HL-60 (cell line): ENCODE measurements at regions not wholly inside any gene's neighbourhood (a gene's known extent, or its start where the extent isn't known, plus 50 kb on each side); places are given as distances from the start of the nearest gene placed in this dataset.

Experiments used
- DNase-seq, 2 experiments: peaks; one replicate each; pipeline ENCODE4 v3.0.0-alpha.2; 2010 to 2020; ENCODE audit warnings: low read depth in 1 of 2, low spot score in 1 of 2
- H3K27ac ChIP-seq: fragments of 250-450 bp; sonication (Bioruptor Pico); replicated peaks from 2 replicates; pipeline ENCODE4 v1.5.1; 2020; ENCODE audit warnings: mild to moderate bottlenecking, moderate library complexity
- H3K27me3 ChIP-seq: fragments of 250-450 bp; sonication (Bioruptor Pico); 2 replicates; pipeline ENCODE4 v1.5.1; 2021; ENCODE audit warnings: mild to moderate bottlenecking, moderate library complexity; ENCODE audit not compliant: insufficient read depth, poor library complexity, severe bottlenecking
- H3K4me3 ChIP-seq: replicated peaks from 2 replicates; pipeline ENCODE4 v1.5.1; 2011; ENCODE audit warnings: mild to moderate bottlenecking, control low read depth, low read length; ENCODE audit not compliant: insufficient read depth
- GABPA ChIP-seq: IDR thresholded peaks from 2 replicates; pipeline ENCODE4 v1.6.1; 2012; ENCODE audit warnings: low read depth
- POLR2AphosphoS5 ChIP-seq: IDR thresholded peaks from 2 replicates; pipeline ENCODE4 v1.6.1; 2012; ENCODE audit warnings: low read depth
- SPI1 ChIP-seq: IDR thresholded peaks from 2 replicates; pipeline ENCODE4 v1.6.1; 2012; ENCODE audit warnings: low read depth, mild to moderate bottlenecking, borderline replicate concordance
- TF ChIP-seq, protein P1 (sequence below): IDR thresholded peaks from one replicate; pipeline ENCODE4 v1.5.1; 2011; ENCODE audit warnings: low read length, control low read depth, inconsistent platforms; ENCODE audit not compliant: insufficient read depth
- TF ChIP-seq, protein P2 (sequence below): IDR thresholded peaks from 2 replicates; pipeline ENCODE4 v1.6.1; 2012; ENCODE audit warnings: low read depth; ENCODE audit not compliant: insufficient replicate concordance

DNA sequence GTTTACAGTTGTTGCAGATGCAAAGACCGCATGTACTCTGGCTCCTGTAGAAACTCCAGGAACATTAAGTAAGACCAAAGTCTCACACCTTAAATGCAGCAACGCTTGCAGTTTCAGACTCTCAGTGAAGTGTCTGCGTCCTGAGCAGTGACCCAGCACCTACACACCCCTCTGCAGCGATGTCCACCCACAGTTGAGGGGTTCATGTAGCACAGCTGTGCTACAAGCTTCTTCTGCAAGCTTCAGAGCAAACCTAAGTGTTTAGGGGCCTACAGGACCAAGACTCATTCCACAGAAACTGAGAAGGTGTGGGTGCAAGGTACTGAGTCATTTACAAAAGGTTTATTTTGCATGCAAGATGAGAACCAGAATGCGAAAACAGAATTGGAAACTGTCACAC, 191.0 kb downstream of the IRX2 start:
- H3K27ac ChIP-seq, result no peak overlapping the region
- no peak for DNase-seq
- TF ChIP-seq SPI1 (no peak), POLR2AphosphoS5 (no peak), GABPA (no peak)
- TF ChIP-seq, protein P1, sequence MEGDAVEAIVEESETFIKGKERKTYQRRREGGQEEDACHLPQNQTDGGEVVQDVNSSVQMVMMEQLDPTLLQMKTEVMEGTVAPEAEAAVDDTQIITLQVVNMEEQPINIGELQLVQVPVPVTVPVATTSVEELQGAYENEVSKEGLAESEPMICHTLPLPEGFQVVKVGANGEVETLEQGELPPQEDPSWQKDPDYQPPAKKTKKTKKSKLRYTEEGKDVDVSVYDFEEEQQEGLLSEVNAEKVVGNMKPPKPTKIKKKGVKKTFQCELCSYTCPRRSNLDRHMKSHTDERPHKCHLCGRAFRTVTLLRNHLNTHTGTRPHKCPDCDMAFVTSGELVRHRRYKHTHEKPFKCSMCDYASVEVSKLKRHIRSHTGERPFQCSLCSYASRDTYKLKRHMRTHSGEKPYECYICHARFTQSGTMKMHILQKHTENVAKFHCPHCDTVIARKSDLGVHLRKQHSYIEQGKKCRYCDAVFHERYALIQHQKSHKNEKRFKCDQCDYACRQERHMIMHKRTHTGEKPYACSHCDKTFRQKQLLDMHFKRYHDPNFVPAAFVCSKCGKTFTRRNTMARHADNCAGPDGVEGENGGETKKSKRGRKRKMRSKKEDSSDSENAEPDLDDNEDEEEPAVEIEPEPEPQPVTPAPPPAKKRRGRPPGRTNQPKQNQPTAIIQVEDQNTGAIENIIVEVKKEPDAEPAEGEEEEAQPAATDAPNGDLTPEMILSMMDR, result no peak
- TF ChIP-seq, protein P2, sequence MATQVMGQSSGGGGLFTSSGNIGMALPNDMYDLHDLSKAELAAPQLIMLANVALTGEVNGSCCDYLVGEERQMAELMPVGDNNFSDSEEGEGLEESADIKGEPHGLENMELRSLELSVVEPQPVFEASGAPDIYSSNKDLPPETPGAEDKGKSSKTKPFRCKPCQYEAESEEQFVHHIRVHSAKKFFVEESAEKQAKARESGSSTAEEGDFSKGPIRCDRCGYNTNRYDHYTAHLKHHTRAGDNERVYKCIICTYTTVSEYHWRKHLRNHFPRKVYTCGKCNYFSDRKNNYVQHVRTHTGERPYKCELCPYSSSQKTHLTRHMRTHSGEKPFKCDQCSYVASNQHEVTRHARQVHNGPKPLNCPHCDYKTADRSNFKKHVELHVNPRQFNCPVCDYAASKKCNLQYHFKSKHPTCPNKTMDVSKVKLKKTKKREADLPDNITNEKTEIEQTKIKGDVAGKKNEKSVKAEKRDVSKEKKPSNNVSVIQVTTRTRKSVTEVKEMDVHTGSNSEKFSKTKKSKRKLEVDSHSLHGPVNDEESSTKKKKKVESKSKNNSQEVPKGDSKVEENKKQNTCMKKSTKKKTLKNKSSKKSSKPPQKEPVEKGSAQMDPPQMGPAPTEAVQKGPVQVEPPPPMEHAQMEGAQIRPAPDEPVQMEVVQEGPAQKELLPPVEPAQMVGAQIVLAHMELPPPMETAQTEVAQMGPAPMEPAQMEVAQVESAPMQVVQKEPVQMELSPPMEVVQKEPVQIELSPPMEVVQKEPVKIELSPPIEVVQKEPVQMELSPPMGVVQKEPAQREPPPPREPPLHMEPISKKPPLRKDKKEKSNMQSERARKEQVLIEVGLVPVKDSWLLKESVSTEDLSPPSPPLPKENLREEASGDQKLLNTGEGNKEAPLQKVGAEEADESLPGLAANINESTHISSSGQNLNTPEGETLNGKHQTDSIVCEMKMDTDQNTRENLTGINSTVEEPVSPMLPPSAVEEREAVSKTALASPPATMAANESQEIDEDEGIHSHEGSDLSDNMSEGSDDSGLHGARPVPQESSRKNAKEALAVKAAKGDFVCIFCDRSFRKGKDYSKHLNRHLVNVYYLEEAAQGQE, result no peak

DNA sequence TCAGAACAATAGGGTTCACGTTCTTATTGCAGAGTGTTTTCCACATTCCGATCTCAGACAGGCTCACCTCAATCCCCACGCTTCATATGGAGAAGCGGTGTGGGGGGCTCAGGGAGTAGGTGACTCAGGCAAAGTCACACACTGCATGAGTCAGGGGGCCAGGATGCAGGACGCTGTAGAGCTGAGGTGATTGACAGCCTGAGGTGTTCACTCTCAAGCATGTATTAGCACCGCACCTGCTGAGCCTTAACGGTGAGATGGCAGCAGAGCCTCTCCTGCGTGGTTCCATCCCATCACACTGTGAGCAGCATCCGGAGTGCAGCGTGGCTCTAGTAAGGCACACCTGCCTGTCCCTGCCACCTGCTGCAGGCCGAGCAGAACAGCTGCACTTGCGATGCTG, 194.0 kb downstream of the IRX2 start:
- DNase-seq, result no peak
- TF ChIP-seq POLR2AphosphoS5 (no peak), GABPA (no peak), SPI1 (no peak)
- TF ChIP-seq, protein P2, result no peak
- TF ChIP-seq, protein P1, result no peak
- H3K27me3 ChIP-seq, result no peaks in the 10 kb centered on the region

More for the DNA sequence above, 191.0 kb downstream of the IRX2 start:
- H3K27me3 ChIP-seq, result no peaks in the 10 kb centered on the region
- no peak overlapping the region for H3K4me3 ChIP-seq

DNA sequence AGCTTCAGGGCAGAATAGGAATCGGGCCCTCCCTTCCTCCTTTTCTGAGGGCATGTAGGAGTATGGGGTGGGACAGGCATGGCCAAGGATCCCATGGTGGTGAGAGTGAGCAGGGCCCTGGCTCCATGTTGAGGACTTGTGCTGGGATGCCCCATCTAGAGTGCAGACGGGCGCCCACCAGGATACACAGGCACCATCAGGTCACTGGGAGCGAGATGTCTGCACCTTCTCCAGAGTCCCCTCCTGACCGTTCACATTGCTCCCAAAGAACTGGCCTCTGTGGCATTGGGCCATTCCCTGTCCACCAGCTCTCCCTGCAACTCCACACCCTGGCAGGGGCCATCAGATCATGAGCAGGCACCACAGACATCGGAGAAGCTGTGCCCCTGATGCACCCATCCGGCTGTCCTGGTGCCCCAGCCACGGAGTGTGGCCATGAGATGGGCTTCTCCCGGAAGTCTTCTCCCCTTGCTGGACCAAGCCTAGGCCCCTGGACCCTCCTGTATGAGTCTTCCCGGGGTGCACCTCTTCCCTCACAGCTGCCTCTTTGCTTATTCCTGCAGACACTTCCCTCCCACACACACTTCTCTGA, 195.0 kb downstream of the IRX2 start:
- H3K27me3 ChIP-seq, result no peaks in the 10 kb centered on the region
- H3K27ac ChIP-seq, result no peak overlapping the region
- DNase-seq, result no peak
- no peak for TF ChIP-seq SPI1
- TF ChIP-seq, protein P1, result no peak
- no peak for TF ChIP-seq GABPA
- TF ChIP-seq POLR2AphosphoS5, result no peak
- TF ChIP-seq, protein P2, result no peak
- H3K4me3 ChIP-seq, result no peak overlapping the region

More for the DNA sequence above, 194.0 kb downstream of the IRX2 start:
- H3K4me3 ChIP-seq, result no peak overlapping the region
- H3K27ac ChIP-seq, result no peak overlapping the region
